GM12878 (cell line): ENCODE measurements at regions not wholly inside any gene's neighbourhood (a gene's known extent, or its start where the extent isn't known, plus 50 kb on each side); places are given as distances from the start of the nearest gene placed in this dataset.

Experiments used
- ATAC-seq: fragments of 200-7000 bp; cut with Tn5 transposase; 3 replicates; pipeline ENCODE4 v1.9.1; 2020; ENCODE audit warnings: mild to moderate bottlenecking, moderate library complexity
- BruUV-seq: library from RNA; stranded (reverse); fragments of 400-500 nt; replicated peaks from 2 replicates; lab custom pipeline; 2021; lab: Mats Ljungman, UMichigan
- CTCF ChIA-PET: fragments of 300-600 bp; sonication (Branson Sonifier 250); formaldehyde crosslinking; extraction: SDS; loops from one replicate; lab custom pipeline; 2021; ENCODE audit warnings: inconsistent platforms; lab: Yijun Ruan, JAX
- POLR2A ChIA-PET: fragments of 350-600 bp; formaldehyde crosslinking; extraction: SDS; loops from one replicate; lab custom pipeline; 2021; ENCODE audit warnings: inconsistent platforms; lab: Charles Lee
- RAD21 ChIA-PET: fragments of 300-600 bp; sonication (Branson Sonifier 250); formaldehyde crosslinking; loops from one replicate; lab custom pipeline; 2023; ENCODE audit warnings: antibody characterized with exemption; ENCODE audit not compliant: unreplicated experiment; lab: Charles Lee
- SMC1A ChIA-PET: fragments of 300-600 bp; sonication (Branson Sonifier 250); formaldehyde crosslinking; loops from one replicate; lab custom pipeline; 2023; ENCODE audit not compliant: unreplicated experiment, uncharacterized antibody; lab: Charles Lee
- DNase-seq: peaks from one replicate; pipeline ENCODE4 v3.0.0-alpha.2; 2011; ENCODE audit warnings: low read depth, low spot score
- FAIRE-seq: peaks from 3 replicates; lab custom pipeline; 2011; peaks lifted over from hg19 to GRCh38; lab: Jason Lieb, UNC
- H2AFZ ChIP-seq: 2 replicates; pipeline ENCODE4 v1.6.0; 2011; ENCODE audit warnings: low read depth, low read length, control low read depth; ENCODE audit not compliant: control insufficient read depth
- H3K27ac ChIP-seq: 2 replicates; pipeline ENCODE4 v1.5.1; 2011; ENCODE audit warnings: control low read depth; ENCODE audit not compliant: control insufficient read depth, insufficient read depth
- H3K27me3 ChIP-seq, 2 experiments: replicated peaks in 1 of 2; 2 replicates each; pipeline versions ENCODE4 v1.6.0 to v1.6.1; 2011; ENCODE audit warnings: low read length in 1 of 2; ENCODE audit not compliant: control insufficient read depth in 2 of 2, insufficient read depth in 2 of 2
- H3K36me3 ChIP-seq, 2 experiments: 2 replicates each; pipeline ENCODE4 v1.5.1; 2011; ENCODE audit warnings: low read length in 1 of 2; ENCODE audit not compliant: control insufficient read depth in 2 of 2, insufficient read depth in 2 of 2
- H3K4me1 ChIP-seq: 2 replicates; pipeline ENCODE4 v1.6.1; 2011; ENCODE audit warnings: mild to moderate bottlenecking, low read length, moderate library complexity, mixed read lengths; ENCODE audit not compliant: control insufficient read depth, insufficient read depth
- H3K4me2 ChIP-seq: 2 replicates; pipeline ENCODE4 v1.6.0; 2011; ENCODE audit warnings: control low read depth; ENCODE audit not compliant: control insufficient read depth, insufficient read depth
- H3K4me3 ChIP-seq: fragments of 200-600 bp; sonication (generic); 2 replicates; pipeline ENCODE4 v1.5.1; 2016
- H3K79me2 ChIP-seq: 2 replicates; pipeline ENCODE4 v1.6.0; 2011; ENCODE audit warnings: low read length; ENCODE audit not compliant: control insufficient read depth, insufficient read depth
- H3K9ac ChIP-seq: 2 replicates; pipeline ENCODE4 v1.8.0; 2011; ENCODE audit warnings: low read length, control low read depth, mixed read lengths; ENCODE audit not compliant: control insufficient read depth, insufficient read depth
- H3K9me3 ChIP-seq: replicated peaks from 3 replicates; pipeline ENCODE4 v1.5.1; 2011; ENCODE audit warnings: mild to moderate bottlenecking, low read length; ENCODE audit not compliant: control insufficient read depth, insufficient read depth
- H4K20me1 ChIP-seq: 2 replicates; pipeline ENCODE4 v1.6.0; 2011; ENCODE audit not compliant: control insufficient read depth, insufficient read depth
- CBFB ChIP-seq: IDR thresholded peaks from 2 replicates; pipeline ENCODE4 v1.6.1; 2016; ENCODE audit warnings: antibody characterized with exemption, low read depth
- EZH2 ChIP-seq: IDR thresholded peaks from 2 replicates; pipeline ENCODE4 v1.6.1; 2012; ENCODE audit warnings: low read depth, mild to moderate bottlenecking, control low read depth, inconsistent platforms, low read length, borderline replicate concordance; ENCODE audit not compliant: control insufficient read depth
- GATAD2B ChIP-seq: fragments of 450-650 bp; conservative IDR thresholded peaks from 2 replicates; pipeline ENCODE4 v1.6.1; 2017; ENCODE audit warnings: low read depth, mild to moderate bottlenecking, moderate library complexity
- NFXL1 ChIP-seq: fragments of 450-650 bp; IDR thresholded peaks from 2 replicates; pipeline ENCODE4 v1.6.1; 2017; ENCODE audit warnings: antibody characterized with exemption, mild to moderate bottlenecking, borderline replicate concordance
- NR2F1 ChIP-seq: fragments of 450-650 bp; conservative IDR thresholded peaks from 2 replicates; pipeline ENCODE4 v1.6.1; 2017; ENCODE audit warnings: mild to moderate bottlenecking
- POLR2AphosphoS5 ChIP-seq: IDR thresholded peaks from 2 replicates; pipeline ENCODE4 v1.6.1; 2011; ENCODE audit warnings: mild to moderate bottlenecking, low read length, inconsistent platforms
- SP1 ChIP-seq: IDR thresholded peaks from one replicate; pipeline ENCODE4 v1.6.1; 2011; ENCODE audit warnings: low read depth, low read length
- TAF1 ChIP-seq: IDR thresholded peaks from 2 replicates; pipeline ENCODE4 v1.6.1; 2011; ENCODE audit warnings: mild to moderate bottlenecking, low read depth, low read length, borderline replicate concordance
- TCF7 ChIP-seq: IDR thresholded peaks from 2 replicates; pipeline ENCODE4 v1.6.1; 2014; ENCODE audit warnings: antibody characterized with exemption, borderline replicate concordance
- WGBS: methylation state at CpG from one replicate; pipeline ENCODE4 v1.1.6; 2016; ENCODE audit warnings: low lambda C conversion rate; ENCODE audit not compliant: insufficient replicate concordance, insufficient coverage; ENCODE audit errors: missing lambda C conversion rate; 5-methylcytosine and 5-hydroxymethylcytosine counted together
- in situ Hi-C: fragments of 300-500 bp; cut with MboI; formaldehyde crosslinking; loops from 9 replicates; pipeline ENCODE4 v1.14.3; 2018; ENCODE audit warnings: mixed read lengths
- intact Hi-C: fragments of 100-400 bp; cut with micrococcal nuclease; formaldehyde crosslinking; loops from one replicate; pipeline ENCODE4 v1.14.2; 2022; ENCODE audit not compliant: unreplicated experiment
- TF ChIP-seq, protein P1 (sequence below): fragments of 450-650 bp; formaldehyde crosslinking; IDR thresholded peaks from 2 replicates; pipeline ENCODE4 v1.5.0; 2022; ENCODE audit warnings: mild to moderate bottlenecking, missing genetic modification characterization

- DNase-seq (no peak), FAIRE-seq (no peak)
- Histone ChIP-seq H3K27me3 (no peaks in the 10 kb centered on the region), H4K20me1 (no peaks in the 10 kb centered on the region), H3K27ac (no peak overlapping the region), H2AFZ (no peak overlapping the region), H3K4me2 (no peak overlapping the region), H3K9ac (no peak overlapping the region), H3K4me1 (no peaks in the 10 kb centered on the region)
- in situ Hi-C loops = no loop called here
- RAD21 ChIA-PET = no interaction called here
- 0% methylated on average over 3 of the region's 3 CpGs for WGBS
- POLR2A ChIA-PET = interaction anchor here (1.1 kb wide), 1 partner anchor 307 kb away, joined by 3 read pairs; no protein-coding TSS in a partner anchor
- CTCF ChIA-PET = no interaction called here
- TF ChIP-seq NFXL1 (no peak), NR2F1 (no peak), SP1 (no peak), TAF1 (no peak), GATAD2B (no peak), CBFB (no peak), TCF7 (no peak), POLR2AphosphoS5 (no peak), EZH2 (no peak)
- TF ChIP-seq, protein P1, sequence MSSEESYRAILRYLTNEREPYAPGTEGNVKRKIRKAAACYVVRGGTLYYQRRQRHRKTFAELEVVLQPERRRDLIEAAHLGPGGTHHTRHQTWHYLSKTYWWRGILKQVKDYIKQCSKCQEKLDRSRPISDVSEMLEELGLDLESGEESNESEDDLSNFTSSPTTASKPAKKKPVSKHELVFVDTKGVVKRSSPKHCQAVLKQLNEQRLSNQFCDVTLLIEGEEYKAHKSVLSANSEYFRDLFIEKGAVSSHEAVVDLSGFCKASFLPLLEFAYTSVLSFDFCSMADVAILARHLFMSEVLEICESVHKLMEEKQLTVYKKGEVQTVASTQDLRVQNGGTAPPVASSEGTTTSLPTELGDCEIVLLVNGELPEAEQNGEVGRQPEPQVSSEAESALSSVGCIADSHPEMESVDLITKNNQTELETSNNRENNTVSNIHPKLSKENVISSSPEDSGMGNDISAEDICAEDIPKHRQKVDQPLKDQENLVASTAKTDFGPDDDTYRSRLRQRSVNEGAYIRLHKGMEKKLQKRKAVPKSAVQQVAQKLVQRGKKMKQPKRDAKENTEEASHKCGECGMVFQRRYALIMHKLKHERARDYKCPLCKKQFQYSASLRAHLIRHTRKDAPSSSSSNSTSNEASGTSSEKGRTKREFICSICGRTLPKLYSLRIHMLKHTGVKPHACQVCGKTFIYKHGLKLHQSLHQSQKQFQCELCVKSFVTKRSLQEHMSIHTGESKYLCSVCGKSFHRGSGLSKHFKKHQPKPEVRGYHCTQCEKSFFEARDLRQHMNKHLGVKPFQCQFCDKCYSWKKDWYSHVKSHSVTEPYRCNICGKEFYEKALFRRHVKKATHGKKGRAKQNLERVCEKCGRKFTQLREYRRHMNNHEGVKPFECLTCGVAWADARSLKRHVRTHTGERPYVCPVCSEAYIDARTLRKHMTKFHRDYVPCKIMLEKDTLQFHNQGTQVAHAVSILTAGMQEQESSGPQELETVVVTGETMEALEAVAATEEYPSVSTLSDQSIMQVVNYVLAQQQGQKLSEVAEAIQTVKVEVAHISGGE = no peak
- TF ChIP-seq, all 136 proteins: peak for 0
- ATAC-seq = no peak
- no peaks in the 10 kb centered on the region for H3K79me2 ChIP-seq
- intact Hi-C loops = no loop called here
- no peaks in the 10 kb centered on the region for H3K36me3 ChIP-seq
- H3K9me3 ChIP-seq = no peaks in the 10 kb centered on the region
- H3K4me3 ChIP-seq = no peak overlapping the region
- SMC1A ChIA-PET = no interaction called here
- BruUV-seq = no TSS peak
Observed at GRCh38 chr2:180662941-180663471, 317.4 kb upstream of the UBE2E3 start.
